ENCODE measurements at regions not wholly inside any gene's neighbourhood (a gene's known extent, or its start where the extent isn't known, plus 50 kb on each side); places are given as distances from the start of the nearest gene placed in this dataset.
"Not testable (repeated sequence)": the region's sequence is repeated elsewhere in the genome, so short reads cannot be mapped to it uniquely, and the experiment has no call there.

DNA sequence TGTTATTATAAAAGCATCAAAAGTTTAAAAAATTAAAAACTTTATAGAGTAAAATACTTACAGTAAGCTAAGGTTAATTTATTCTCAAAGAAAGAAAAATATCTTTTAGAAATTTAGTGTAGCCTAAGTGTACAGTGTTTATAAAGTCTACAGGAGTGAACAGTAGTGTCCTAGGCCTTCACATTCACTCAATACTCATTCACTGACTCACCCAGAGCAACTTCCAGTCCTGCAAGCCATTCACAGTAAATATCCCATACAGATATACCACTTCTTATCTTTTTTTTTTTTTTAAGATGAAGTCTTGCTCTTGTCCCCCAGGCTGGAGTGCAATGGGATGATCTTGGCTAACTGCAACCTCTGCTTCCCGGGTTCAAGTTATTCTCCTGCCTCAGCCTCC, 73.1 kb upstream of the FST start:
- Histone ChIP-seq H3K27me3 (ENCODE audit: low read depth) (no peaks in the 10 kb centered on the region), H3K9me3 (replicated peaks) (no peaks in the 10 kb centered on the region), H3K4me3 (no peak overlapping the region), H3K4me1 (no peaks in the 10 kb centered on the region), H3K27ac (replicated peaks) (no peak overlapping the region), H3K36me3 (no peaks in the 10 kb centered on the region)
- TF ChIP-seq, protein P1, sequence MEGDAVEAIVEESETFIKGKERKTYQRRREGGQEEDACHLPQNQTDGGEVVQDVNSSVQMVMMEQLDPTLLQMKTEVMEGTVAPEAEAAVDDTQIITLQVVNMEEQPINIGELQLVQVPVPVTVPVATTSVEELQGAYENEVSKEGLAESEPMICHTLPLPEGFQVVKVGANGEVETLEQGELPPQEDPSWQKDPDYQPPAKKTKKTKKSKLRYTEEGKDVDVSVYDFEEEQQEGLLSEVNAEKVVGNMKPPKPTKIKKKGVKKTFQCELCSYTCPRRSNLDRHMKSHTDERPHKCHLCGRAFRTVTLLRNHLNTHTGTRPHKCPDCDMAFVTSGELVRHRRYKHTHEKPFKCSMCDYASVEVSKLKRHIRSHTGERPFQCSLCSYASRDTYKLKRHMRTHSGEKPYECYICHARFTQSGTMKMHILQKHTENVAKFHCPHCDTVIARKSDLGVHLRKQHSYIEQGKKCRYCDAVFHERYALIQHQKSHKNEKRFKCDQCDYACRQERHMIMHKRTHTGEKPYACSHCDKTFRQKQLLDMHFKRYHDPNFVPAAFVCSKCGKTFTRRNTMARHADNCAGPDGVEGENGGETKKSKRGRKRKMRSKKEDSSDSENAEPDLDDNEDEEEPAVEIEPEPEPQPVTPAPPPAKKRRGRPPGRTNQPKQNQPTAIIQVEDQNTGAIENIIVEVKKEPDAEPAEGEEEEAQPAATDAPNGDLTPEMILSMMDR (IDR thresholded peaks at IDR 0.05; ENCODE audit: borderline replicate concordance) = no peak
- intact Hi-C loops (cut with micrococcal nuclease) = no loop called here
- DNase-seq = no peak

DNA sequence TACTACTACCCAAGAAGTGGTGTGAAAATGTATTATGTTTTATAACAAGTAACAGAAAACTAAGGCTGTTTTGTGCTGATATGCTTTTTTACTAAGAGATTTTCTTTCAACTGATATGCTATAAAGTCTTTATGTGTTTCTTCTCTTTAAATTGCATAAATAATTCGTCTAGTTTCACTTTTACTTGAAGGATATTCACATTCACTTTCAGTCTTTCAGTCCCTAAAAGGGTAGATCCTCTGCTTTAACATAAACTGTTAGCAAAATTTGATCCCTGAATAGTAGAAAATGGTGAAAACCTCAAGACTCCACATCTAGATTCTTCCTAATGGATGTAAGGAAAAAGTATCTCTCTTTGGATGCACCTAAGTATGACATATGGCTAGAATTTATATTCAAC, 69.0 kb upstream of the FST start:
- TF ChIP-seq, protein P1 (IDR thresholded peaks at IDR 0.05; ENCODE audit: borderline replicate concordance) = no peak
- Histone ChIP-seq H3K27me3 (ENCODE audit: low read depth) (no peaks in the 10 kb centered on the region), H3K4me3 (no peak overlapping the region), H3K27ac (replicated peaks) (no peak overlapping the region), H3K4me1 (no peaks in the 10 kb centered on the region), H3K9me3 (replicated peaks) (no peaks in the 10 kb centered on the region), H3K36me3 (no peaks in the 10 kb centered on the region)
- no peak for DNase-seq
- intact Hi-C loops (cut with micrococcal nuclease) = no loop called here

DNA sequence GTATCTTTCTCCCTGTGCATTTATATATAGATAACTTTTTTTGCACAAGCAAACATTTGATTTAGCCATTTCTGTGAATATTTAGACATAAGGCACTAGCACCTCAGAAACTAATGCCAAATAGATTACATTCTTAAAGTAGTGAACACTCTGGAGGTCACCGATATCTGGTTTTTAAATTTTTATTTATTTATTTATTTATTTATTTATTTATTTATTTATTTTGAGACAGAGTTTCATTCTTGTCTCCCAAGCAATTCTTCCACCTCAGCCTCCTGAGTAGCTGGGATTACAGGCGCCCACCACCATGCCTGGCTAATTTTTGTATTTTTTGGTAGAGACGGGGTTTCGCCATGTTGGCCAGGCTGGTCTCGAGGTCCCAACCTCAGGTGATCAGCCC, 67.9 kb upstream of the FST start:
- H3K4me3 ChIP-seq; H3K4me1 ChIP-seq; H3K27me3 ChIP-seq (ENCODE audit: low read depth); DNase-seq; intact Hi-C loops (cut with micrococcal nuclease); H3K36me3 ChIP-seq; H3K9me3 ChIP-seq (replicated peaks); H3K27ac ChIP-seq (replicated peaks): not testable (repeated sequence)

DNA sequence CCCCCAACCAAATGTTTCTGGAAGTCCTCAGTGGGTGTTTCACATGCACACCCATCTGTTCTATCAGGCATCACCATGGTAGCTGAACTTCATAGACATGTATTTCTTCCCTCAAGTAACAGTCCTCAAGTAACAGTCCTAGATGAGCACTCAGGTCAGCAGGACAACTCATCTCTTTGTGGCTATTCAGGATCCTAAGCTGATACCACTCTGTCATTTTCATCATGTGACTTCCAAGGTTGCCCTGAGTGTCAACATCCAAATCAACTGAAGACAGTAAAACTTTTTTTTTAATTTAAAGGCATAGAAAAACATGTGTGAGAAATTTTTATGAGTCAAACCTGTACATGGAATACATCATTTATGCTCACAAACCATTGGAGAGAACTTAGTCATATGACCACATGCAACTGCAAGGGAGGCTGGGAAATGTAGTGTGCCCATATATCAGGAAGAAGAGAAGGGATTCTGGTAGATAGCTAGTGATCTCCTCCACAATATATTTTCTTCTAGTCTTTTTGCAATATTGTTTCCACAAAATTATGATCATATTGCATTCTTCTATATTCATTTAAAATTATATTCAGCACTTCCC, 64.2 kb upstream of the FST start:
- H3K4me1 ChIP-seq = no peaks in the 10 kb centered on the region
- no peak for DNase-seq
- H3K27ac ChIP-seq (replicated peaks) = no peak overlapping the region
- H3K4me3 ChIP-seq = no peak overlapping the region
- no peaks in the 10 kb centered on the region for H3K9me3 ChIP-seq (replicated peaks)
- intact Hi-C loops (cut with micrococcal nuclease) = no loop called here
- no peaks in the 10 kb centered on the region for H3K36me3 ChIP-seq
- no peaks in the 10 kb centered on the region for H3K27me3 ChIP-seq (ENCODE audit: low read depth)
- TF ChIP-seq, protein P1 (IDR thresholded peaks at IDR 0.05; ENCODE audit: borderline replicate concordance) = no peak

DNA sequence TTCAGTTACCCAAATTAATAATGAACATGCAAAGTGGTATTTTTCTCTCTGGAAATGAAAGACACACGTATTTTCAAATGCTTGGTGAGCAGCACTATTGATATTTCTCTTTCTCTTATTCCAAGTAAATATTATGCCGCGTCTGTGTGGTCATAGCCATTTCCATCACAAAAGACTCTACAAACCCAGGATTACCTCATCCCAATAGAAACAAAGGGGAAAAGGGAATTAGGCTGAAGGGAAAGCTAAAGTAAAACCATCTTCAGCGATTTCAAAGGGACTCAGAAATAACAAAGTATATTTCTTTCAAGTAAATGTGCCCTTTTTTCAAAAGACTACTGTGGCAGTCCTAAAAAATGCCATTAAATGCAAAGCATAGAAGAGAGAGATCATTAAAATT, 62.0 kb upstream of the FST start:
- Histone ChIP-seq H3K27ac (replicated peaks) (no peak overlapping the region), H3K9me3 (replicated peaks) (no peaks in the 10 kb centered on the region), H3K4me1 (no peaks in the 10 kb centered on the region), H3K36me3 (no peaks in the 10 kb centered on the region), H3K27me3 (ENCODE audit: low read depth) (no peaks in the 10 kb centered on the region), H3K4me3 (no peak overlapping the region)
- TF ChIP-seq, protein P1 (IDR thresholded peaks at IDR 0.05; ENCODE audit: borderline replicate concordance) = no peak
- intact Hi-C loops (cut with micrococcal nuclease) = no loop called here
- DNase-seq = no peak

DNA sequence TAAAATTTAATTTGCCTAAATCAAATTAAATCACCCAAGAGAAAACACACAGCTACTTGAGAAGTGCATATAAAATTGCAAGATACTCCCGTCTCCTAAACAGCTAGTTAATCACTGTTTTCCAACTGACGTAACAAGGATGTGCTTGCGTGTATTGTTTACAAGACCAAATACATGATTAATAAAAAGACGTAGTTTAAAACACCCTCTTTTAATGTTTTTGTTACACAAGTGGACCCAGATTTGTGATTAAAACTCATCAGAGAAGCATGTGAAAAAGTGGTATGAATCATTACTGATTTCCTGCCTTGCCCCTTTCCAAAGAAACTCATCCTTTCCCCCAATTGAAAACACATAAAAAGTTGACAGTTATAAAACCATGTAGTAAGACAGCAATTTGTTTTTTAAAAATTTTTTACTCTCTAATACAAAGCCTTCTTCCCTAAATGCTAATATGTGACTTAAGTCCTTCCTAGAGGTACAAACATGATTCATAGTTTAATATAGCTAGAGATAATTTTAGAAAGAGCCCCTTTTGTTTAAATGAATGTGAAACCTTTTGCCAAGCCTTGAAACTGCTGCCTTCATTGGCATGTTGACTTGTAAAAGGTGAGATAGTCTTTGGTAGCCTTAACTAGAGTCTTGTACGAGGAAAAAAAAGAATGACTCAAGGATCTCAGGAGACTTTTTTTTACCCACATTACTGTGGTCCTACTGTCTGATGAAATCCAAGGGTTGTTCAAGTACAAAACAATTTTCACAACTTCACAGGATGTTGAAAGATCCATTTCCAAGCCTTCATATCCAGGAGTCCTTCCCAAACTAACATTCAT, 61.4 kb upstream of the FST start:
- intact Hi-C loops (cut with micrococcal nuclease) = no loop called here
- no peaks in the 10 kb centered on the region for H3K27me3 ChIP-seq (ENCODE audit: low read depth)
- H3K9me3 ChIP-seq (replicated peaks) = no peaks in the 10 kb centered on the region
- no peak for DNase-seq
- no peak overlapping the region for H3K4me3 ChIP-seq
- H3K36me3 ChIP-seq = no peaks in the 10 kb centered on the region
- no peaks in the 10 kb centered on the region for H3K4me1 ChIP-seq
- TF ChIP-seq, protein P1 (IDR thresholded peaks at IDR 0.05; ENCODE audit: borderline replicate concordance) = no peak
- no peak overlapping the region for H3K27ac ChIP-seq (replicated peaks)

Data from left ventricle myocardium inferior (tissue), 1 donor.